BE2C (cell line): ENCODE measurements at regions not wholly inside any gene's neighbourhood (a gene's known extent, or its start where the extent isn't known, plus 50 kb on each side); places are given as distances from the start of the nearest gene placed in this dataset.

Experiments
- DNase-seq: peaks from one replicate; pipeline ENCODE4 v3.0.0-alpha.2; 2020
- H3K27me3 ChIP-seq: fragments of 250-450 bp; sonication (Bioruptor Pico); 2 replicates; pipeline ENCODE4 v1.5.1; 2020; ENCODE audit warnings: mild to moderate bottlenecking
- H3K36me3 ChIP-seq: fragments of 250-450 bp; sonication (Bioruptor Pico); 2 replicates; pipeline ENCODE4 v1.5.1; 2020; ENCODE audit warnings: mild to moderate bottlenecking
- H3K4me1 ChIP-seq: fragments of 250-450 bp; sonication (Bioruptor Pico); 2 replicates; pipeline ENCODE4 v1.5.1; 2020
- H3K4me3 ChIP-seq: 2 replicates; pipeline ENCODE4 v1.5.1; 2011; ENCODE audit warnings: low read depth, low read length
- H3K9me3 ChIP-seq: fragments of 250-450 bp; sonication (Bioruptor Pico); 2 replicates; pipeline ENCODE4 v1.5.1; 2020
- TF ChIP-seq, protein P1 (sequence below): IDR thresholded peaks from 2 replicates; pipeline ENCODE4 v1.5.1; 2012; ENCODE audit warnings: mild to moderate bottlenecking, low read depth, low read length

GRCh38 chr18:43757273-43757672 is 480.0 kb upstream of the SYT4 start:
- Histone ChIP-seq H3K9me3 (no peaks in the 10 kb centered on the region), H3K36me3 (no peaks in the 10 kb centered on the region), H3K4me1 (no peaks in the 10 kb centered on the region), H3K27me3 (no peaks in the 10 kb centered on the region), H3K4me3 (no peak overlapping the region)
- TF ChIP-seq, protein P1, sequence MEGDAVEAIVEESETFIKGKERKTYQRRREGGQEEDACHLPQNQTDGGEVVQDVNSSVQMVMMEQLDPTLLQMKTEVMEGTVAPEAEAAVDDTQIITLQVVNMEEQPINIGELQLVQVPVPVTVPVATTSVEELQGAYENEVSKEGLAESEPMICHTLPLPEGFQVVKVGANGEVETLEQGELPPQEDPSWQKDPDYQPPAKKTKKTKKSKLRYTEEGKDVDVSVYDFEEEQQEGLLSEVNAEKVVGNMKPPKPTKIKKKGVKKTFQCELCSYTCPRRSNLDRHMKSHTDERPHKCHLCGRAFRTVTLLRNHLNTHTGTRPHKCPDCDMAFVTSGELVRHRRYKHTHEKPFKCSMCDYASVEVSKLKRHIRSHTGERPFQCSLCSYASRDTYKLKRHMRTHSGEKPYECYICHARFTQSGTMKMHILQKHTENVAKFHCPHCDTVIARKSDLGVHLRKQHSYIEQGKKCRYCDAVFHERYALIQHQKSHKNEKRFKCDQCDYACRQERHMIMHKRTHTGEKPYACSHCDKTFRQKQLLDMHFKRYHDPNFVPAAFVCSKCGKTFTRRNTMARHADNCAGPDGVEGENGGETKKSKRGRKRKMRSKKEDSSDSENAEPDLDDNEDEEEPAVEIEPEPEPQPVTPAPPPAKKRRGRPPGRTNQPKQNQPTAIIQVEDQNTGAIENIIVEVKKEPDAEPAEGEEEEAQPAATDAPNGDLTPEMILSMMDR = no peak
- DNase-seq = no peak

GRCh38 chr18:43758734-43759133 is 481.4 kb upstream of the SYT4 start:
- H3K27me3 ChIP-seq = no peaks in the 10 kb centered on the region
- no peaks in the 10 kb centered on the region for H3K36me3 ChIP-seq
- H3K4me3 ChIP-seq = no peak overlapping the region
- no peaks in the 10 kb centered on the region for H3K4me1 ChIP-seq
- no peaks in the 10 kb centered on the region for H3K9me3 ChIP-seq
- TF ChIP-seq, protein P1 = no peak
- no peak for DNase-seq

- Histone ChIP-seq H3K27me3 (no peaks in the 10 kb centered on the region), H3K4me3 (no peak overlapping the region), H3K36me3 (no peaks in the 10 kb centered on the region), H3K9me3 (no peaks in the 10 kb centered on the region), H3K4me1 (no peaks in the 10 kb centered on the region)
- DNase-seq = no peak
- TF ChIP-seq, protein P1 = no peak
Measured at GRCh38 chr18:43760010-43760409, 482.7 kb upstream of the SYT4 start.

DNA sequence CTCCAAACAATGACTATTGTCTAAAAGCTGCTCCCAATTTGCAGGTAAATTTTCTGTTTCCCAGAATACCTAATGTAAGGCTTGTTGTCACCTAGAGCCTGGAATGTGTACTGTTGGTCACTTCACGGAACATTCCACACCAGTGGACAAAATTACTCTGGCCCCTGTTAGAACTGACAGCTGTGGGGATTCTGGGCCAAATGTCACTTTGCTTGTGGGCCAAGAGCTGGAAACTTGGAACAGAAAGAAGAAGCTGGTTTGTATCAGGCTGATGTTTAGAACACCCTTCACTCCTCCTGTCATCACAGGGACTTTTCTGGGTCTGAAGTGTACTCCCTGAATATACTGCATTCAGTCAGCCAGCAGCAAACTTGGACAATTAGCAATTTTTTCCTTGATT is 495.6 kb upstream of the SYT4 start:
- Histone ChIP-seq H3K4me3 (no peak overlapping the region), H3K36me3 (no peaks in the 10 kb centered on the region), H3K4me1 (no peaks in the 10 kb centered on the region), H3K9me3 (no peaks in the 10 kb centered on the region), H3K27me3 (no peaks in the 10 kb centered on the region)
- DNase-seq = no peak
- TF ChIP-seq, protein P1 = no peak

GRCh38 chr18:43774497-43774896 is 497.2 kb upstream of the SYT4 start:
- TF ChIP-seq, protein P1 = no peak
- Histone ChIP-seq H3K9me3 (no peaks in the 10 kb centered on the region), H3K4me3 (no peak overlapping the region), H3K4me1 (no peaks in the 10 kb centered on the region), H3K36me3 (no peaks in the 10 kb centered on the region), H3K27me3 (no peaks in the 10 kb centered on the region)
- DNase-seq = no peak

- TF ChIP-seq, protein P1 = no peak
- Histone ChIP-seq H3K9me3 (no peaks in the 10 kb centered on the region), H3K36me3 (no peaks in the 10 kb centered on the region), H3K4me3 (no peak overlapping the region), H3K4me1 (no peaks in the 10 kb centered on the region), H3K27me3 (no peaks in the 10 kb centered on the region)
- DNase-seq = no peak
Measured at GRCh38 chr18:43775591-43775990, 498.3 kb upstream of the SYT4 start.
